ENCODE measurements at regions not wholly inside any gene's neighbourhood (a gene's known extent, or its start where the extent isn't known, plus 50 kb on each side); places are given as distances from the start of the nearest gene placed in this dataset.

DNA sequence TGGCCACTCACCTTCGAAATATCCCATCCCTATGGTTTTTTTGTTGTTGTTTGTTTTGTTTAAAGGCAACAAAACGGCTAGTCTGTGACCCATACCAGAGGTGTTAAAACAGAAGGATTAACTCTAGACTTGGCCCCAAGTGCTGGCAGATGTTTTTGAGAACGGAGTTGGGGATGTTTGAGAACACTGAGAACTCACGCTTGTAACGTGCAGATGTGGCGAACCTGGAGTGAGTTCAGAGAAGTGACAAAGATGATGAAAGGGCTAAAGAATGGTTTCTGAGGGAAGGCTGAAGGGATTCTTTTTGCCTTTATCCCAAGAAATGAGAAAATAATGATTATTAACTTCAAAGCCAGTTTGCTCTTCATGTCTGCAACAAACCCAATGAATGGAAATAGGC is 286.5 kb downstream of the ZNF608 start:
- DNase-seq, result no peak

DNA sequence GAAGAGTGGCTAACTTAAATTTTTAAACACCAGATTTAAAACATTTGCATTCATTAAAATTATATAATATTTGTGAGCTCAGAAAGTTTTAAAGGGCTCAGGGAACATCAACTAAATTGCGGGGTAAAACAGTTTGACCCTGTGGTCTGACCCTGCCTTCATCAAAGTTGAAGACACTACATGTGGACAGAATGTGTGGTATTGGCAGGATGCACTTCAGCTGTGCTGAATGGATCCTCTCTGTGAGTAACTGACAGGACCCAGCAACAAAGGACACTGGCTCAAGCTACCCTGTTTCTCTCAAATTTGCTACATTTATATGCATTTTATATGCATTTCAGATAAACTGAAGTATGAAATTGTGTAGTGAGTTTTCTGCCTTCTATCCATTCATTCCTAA is 288.5 kb downstream of the ZNF608 start:
- no peak for DNase-seq

DNA sequence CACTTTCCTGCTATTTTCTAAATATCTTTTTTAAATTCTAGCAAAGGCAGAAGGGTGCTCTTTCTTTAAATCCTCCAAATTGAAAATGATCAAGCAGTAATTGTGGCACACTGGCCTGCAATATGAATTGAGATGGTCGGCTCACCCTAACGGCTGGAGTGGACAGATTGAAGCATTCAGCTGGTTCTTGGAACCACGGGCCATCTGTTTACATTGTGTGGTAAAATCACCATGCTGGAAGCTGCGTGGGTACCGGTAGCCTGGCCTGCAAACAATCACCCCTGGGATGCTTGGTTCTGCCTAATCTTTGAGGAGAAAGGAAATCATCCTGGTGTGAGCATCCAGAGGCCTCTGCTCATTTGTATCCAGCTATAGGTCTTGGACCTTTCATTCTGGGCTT is 289.3 kb downstream of the ZNF608 start:
- DNase-seq, result no peak

DNA sequence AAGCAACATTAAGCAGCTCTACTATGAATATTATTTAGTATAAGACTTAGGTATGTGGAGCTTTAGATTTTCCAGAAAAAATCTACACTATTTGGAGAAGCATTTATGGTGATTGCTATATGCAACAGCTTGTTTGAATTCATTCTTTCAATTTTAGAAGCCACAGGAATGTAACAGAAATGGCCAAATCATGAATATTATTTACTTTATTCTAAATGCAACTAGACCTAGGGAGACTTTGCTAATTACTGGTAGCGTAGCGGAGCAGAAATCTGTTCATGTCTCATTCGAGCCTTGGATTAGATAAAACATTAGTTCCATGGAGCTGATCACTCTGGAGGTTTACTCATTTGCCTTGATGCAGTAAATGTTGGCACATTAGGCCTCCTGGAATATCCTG is 290.2 kb downstream of the ZNF608 start:
- DNase-seq, result no peak

DNA sequence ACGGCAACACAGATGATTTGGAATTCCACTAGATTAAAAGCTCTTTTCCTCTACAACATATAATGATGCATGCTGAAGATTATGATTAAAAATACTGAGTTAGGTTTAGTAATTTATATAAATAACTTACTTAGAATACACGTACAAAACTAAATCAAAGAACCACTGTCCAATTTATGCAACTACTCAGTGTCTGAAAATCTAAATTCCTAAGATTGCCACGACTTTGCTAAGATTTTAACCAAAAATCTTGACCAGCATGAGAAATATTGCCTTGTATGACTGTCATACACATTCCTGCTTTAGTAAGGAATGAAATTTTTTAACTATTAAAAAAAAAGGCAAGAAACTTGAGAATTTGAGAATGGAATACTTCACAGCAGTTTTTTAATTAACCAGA is 292.4 kb downstream of the ZNF608 start:
- no peak for DNase-seq

DNA sequence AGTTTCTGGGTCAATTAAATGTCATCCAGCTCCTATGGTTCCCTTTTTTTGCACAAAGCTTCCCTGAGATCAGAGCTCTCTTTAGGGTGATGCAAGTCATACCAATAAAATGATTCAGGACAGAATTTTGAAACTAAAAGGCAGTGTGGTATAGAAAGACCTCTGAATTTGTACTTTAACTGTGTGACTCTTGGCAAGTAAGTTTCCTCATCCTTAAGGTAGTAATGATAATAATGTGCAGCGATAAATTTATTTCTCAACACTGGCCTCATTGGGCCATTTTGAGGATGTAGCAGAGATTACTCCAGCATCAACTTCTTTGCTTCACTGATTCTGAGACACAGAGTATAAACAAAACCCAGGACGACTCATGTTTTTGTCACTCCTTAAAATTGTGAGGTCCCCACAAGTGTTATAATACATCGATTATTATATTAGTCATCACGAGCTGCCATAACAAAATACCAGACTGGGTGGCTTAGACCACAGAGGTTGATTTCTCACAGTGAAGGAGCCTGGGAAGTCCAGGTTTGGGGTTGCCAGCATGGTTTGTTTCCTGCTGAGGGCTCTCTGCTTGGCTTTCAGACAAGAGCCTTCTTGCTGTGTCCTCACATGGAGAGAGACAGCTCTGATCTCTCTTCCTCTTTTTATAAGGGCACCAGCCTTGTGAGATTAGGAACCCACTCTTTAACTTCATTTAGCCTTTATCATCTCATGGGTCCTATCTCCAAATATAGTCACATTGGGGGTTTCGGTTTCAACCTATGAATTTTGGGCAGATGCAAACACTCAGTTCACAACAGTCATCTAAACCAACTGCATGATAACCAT is 293.0 kb downstream of the ZNF608 start:
- peak; percentile 45 for DNase-seq

DNA sequence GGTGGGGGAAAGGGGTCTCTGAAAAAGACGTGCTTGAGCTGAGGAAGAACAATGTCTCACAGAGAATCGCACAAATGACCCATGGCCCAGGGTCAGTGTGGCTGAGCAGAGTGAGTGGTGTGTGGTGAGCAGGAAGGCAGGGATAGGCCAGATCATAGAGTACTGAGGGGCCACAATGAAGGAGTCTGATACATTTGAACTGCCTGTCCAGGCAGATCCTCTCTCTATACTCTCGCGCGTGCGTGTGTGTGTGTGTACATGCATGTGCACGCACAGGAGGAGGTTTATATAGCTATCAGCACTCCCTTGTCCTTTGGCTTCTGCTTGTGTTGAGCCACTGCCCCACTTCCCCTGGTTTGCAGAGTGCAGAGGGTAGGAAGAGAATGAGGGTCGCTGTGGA is 294.0 kb downstream of the ZNF608 start:
- no peak for DNase-seq

DNA sequence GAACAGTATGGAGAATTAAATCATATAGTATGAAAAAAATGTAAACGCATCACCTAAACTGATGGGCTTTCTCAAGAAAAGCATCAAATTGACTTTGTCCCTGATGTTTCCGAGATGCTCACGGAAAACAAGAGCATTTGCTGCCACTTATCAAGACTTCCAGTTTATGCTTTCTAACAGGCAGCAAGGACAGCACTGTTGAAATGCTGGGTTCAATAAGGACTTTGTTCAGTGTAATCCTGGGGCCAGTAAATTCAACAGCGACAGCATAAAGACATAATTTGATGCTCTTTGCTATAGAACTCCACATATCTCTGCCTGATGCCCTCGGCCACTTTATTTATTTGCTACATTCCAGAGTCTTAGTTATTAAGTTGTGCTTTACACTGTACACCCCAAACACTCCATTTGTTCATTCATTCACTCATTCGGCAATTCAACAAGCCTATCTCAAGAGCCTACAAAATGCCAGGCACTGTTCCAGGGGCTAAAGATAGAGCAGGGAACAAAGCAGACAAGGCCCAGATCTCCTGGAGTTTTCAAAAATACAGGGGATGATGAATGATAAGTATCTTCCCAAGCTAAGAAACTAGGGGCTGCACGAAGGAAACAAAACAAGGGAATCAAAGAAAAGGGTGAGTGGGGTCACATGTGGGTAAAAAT is 294.6 kb downstream of the ZNF608 start:
- DNase-seq, result no peak

DNA sequence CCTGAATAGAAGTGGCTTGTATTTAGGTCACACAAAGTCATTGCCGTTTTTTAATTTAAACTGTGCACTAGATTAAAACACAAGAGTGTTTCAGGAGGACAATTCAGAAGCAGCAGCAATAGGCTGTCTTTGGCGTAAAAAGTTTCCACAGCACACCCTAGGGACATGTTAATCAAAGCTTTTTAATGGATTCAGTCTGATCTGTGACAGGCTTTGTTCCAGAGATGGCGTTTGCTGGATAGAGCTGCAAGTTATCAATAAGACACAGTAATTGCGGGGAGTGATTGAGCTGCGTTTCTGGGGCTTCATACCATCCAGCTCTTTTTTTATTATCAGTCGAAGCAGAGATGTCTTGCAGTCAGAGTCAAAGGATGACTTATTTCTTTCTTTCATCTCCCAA is 300.3 kb downstream of the ZNF608 start:
- DNase-seq, result no peak

DNA sequence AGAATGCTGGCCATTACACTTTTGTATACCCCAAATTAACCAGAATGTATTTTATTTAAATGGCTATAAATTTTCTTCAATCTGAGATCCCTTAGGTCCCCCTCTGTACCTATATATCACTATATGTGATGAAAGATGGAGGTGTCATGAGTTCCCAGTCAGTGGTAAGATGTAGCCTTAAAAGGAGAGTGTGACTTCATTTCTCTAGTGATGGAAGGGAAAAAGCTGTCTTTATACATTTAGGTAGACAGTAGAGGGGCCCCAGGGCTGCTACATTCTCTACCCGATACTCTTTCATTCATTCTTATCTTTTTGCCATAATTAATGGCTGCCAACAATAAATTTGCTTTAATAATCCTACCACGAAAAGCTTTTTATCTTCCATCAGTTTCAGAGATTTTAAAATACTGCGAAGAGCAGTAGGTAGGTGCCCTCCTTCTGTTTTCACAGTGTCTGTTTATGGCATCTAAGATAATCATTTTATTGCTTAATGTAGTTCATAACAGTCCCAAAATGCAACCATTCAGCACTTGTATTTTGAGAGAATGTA is 301.3 kb downstream of the ZNF608 start:
- no peak for DNase-seq

DNA sequence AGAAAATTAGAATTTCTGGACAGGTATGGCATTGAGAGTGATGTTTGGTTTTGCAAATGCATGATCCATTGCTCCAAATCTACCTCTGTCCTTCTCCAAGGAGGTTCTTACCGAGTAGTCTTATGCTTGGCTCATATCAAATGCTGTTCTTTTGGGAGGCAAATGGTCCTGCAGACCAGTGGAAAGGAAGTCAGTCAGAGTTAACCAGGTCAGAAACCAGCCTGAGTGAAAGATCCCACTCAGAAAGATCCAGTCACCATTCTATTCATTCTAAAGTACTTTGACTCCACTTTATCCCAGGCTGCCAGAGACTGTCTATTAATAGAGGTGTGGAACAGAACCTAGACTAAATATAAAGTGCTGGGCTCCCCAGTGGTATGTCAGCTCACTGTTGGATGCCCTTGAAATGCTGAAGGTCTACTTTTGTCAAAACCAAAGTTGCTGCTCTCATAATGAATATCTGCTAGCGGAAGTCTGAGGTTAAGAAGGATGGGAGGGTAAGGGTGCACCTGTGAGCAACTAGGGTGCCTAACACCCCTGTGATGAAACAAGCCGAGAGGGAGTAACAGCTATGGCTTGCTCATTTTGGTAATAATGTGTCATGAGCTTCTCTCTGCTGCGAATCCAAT is 302.2 kb downstream of the ZNF608 start:
- no peak for DNase-seq

DNA sequence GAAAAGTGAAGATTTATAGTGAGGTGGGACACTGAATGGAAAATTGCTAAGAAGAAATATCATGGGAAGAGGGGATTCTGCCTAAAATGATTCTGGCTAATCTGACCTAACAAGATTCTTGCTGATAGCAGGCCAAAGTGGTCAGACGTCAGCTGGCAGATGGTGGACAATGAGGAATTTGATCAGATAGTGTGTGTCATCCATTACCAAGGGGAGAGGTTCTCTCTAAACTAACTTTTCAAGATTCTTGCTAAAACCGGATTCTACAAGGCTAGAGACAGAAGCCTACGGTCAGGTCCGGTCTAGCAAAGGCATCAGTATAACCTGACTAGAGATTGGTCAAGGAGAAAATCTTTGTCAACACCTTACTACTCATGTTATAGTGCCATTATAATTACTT is 306.0 kb downstream of the ZNF608 start:
- no peak for DNase-seq

DNA sequence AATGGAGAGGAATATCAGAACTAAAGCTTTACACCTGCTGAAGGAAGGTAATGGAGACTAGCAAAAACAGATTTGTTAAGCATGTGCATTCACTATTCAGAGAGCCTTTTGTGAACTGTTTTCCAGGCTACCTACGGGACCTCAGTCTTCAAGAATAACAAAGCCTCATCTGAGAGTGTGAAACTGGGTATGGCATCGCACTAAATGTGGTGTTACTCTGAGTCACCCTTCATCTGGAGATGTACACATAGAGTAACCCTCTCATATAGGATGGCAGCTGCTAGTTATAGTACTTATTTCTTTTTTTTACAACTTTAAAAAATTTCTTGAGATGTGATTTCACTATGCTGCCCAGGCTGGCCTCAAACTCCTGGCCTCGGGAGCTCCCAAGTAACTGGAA is 306.8 kb downstream of the ZNF608 start:
- no peak for DNase-seq

DNA sequence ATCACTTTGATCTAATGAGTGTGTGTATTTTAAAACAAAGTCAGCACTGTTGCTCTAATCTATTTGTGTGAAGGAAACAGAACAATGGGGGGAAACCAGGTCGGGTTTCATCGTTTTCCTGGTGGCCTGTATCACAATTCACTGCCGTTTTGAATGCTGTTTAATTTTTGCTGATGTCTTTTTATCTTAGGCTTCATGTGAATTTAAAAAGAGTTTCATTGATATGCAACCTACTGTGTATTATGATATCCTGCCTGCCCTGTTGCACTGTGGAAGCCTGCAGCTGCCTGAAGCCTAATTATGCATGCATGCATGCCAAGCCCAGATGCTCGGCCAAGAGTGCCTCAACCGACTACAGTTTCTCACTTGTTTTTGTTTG is 307.5 kb downstream of the ZNF608 start:
- DNase-seq, result no peak

DNA sequence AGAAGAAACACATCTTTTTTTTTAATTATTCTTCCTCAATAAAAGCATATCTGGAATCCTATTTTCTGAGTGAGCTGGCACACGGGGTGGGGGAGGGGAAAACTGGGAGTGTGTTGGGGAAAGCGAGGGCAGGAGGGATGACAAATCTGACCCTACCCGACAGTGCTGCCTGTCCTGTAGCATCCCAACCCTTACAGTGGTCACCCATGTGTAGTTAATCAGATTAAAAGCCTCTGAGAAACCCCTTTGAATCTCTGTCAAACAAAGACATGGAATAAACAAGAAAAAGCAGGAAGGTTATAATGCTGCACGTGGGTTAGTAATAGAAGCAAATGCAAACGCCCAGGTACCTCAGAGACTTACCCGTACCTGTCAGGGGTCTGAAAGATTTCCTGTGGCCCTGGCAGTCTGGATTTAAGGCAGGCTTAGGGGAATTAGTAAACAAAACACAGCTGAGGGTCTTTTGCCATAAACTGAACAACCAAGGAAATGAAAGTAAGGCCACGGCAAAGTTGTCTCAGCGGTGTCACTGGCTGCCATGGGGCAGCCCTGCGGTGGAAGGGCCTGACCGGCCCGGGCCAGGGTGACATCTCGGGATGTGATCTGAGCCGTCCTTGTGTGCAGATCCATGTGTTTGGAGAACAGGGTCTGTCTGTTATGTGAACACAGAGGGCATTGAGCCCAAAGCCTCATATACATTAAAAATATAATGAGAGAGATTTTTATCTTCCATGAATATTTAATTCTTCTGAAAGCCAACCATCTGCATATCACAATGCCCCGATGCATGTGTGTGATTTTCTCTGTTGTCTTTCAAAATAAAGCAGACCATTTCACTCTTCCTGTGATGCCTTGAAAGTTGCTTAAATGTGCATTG is 308.2 kb downstream of the ZNF608 start:
- no peak for DNase-seq

DNA sequence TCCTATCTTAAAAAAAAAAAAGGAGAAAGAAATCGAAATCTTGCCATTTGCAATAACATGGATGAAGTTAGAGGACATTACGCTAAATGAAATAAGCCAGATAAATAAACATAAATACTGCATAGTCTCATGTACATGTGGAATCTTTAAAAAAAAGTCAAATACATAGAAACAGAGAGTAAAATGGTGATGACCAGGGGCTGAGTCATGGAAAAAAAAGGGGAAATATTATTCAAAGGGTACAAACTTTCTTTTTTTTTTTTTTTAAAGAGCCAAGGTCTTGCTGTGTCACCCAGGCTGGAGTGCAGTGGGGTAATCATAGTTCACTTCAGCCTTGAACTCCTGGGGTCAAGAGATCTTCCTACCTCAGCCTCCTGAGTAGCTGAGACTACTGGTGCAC is 310.1 kb downstream of the ZNF608 start:
- no peak for DNase-seq

DNA sequence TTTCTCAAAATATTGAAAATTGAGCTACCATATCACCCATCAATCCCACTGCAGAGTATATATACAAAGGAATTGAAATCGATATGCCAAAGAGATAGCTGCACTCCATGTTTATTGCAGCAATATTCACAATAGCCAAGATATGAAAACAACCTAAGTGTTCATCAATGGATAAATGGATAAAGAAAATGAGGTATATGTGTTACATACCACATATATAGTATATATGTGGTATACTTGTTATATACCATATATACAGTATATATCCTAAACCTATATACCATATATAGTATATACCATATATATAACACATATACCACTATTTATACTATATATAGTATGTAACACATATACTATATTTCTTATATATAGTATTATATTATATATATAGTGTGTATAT is 313.3 kb downstream of the ZNF608 start:
- DNase-seq, result no peak

DNA sequence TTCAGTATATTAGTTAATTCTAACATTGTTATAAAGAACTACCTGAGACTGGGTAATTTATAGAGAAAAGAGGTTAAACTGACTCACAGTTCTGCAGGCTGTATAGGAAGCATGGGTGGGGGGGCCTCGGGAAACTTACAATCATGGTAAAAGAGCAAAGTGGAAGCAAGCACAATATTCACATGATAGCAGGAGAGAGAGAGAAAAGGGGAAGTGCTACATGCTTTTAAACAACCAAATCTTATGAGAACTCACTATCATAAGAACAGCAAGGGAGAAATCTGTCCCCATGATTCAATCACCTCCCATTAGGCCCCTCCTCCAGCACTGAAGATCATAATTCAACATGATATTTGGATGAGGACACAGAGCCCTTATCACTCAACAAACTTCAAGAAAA is 324.9 kb downstream of the ZNF608 start:
- no peak for DNase-seq

DNA sequence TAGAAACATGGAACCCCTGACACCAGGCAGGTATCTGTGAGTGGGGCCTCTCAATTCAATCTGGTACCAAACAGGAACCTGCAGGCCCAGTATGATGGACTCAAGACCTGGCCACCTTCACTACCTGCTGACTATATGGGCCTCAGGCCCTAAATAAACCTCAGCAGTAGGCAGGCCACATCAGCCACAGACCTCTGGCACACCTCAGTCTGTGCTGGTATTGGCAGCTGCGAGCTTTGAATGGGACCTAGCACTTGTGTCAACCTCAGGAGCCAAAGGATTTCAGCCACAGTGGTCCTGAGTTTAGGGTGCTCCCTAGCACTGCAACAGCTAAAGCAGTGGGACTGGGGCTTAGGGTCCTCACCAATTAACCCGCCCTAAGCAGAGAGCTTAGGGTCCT is 325.5 kb downstream of the ZNF608 start:
- DNase-seq, result no peak

DNA sequence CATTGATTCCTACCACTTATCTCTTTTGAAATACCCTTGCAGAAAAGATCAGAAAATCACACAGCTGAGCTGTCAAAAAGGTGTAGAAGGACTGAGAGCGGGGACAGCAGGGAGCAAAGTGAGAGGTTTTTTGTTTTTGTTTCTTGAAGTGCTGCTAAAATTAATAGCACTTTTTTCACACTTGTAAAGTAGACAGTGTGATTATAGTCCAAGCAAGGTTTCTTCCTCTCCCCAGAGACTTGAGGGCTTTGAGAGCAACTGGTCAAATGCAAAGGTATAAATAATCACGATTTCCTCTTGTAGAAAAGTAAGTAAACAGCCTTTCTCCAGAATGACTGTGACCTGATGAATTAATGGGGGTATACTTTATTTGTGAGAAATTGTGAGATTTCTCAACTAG is 326.9 kb downstream of the ZNF608 start:
- DNase-seq, result no peak

DNA sequence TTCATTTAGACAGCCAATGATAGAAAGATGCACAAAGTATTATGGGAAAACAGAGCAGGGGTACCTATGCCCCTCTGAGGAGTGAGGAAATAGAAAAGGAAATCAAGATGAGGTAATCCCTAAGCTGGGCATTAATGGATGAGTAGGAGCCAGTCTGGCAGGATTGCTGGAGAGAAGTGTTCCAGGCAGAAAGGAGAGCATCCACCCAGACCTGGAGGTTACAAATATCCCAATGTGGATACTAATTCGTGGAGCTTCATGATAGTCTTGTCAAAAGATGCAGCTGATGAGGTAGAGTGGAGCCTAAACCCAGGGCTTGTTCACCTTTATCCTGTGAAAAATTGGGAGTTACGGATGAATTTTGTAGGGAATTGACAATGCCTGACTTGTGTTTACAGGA is 328.0 kb downstream of the ZNF608 start:
- DNase-seq, result no peak

DNA sequence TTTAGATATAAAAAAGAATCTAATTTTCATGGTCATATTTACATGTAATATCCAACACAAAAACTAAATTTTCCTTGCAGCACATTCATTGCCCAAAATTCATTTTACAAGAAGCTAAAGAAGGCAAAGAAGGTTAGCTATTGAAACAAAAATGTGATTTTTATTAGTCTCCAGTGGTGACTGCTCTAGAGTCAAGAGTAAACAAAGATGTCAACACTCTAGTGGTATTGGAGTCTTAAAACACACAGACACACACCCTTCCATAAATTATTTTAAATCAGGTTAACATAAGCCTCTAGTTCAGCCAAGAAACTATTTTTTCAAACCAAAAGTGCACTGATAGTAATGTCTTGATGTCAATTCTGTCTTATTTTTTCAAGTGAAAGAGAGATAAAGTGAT is 329.2 kb downstream of the ZNF608 start:
- DNase-seq, result no peak

DNA sequence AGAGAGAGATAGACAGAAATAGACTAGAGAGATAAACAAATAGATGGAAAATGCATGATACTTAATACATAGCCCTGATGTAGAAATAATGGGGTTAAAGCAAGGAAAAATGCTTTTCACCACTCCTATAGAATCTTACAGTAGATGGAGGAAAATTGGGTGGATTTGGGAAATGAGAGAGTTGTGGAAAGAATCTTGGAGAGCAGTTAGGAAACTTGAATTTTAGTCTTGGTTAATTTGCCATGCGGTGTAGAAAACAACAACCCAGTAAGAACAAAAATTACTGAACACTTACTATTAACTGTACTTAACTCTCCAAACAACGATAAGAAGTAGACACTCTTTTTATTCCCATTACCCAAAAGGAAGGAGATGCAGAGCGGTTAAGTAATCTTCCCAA is 329.8 kb downstream of the ZNF608 start:
- no peak for DNase-seq

Data from hematopoietic multipotent progenitor cell treated with erythropoietin and hydrocortisone succinate and interleukin-3 and kit ligand, for 8 days (in vitro differentiated cells).